GM12891 (cell line): ENCODE measurements at regions not wholly inside any gene's neighbourhood (a gene's known extent, or its start where the extent isn't known, plus 50 kb on each side); places are given as distances from the start of the nearest gene placed in this dataset.

Experiments
- PAX5 ChIP-seq: IDR thresholded peaks from 2 replicates; pipeline ENCODE4 v1.6.1; 2011; ENCODE audit warnings: low read length, moderate library complexity, mild to moderate bottlenecking; ENCODE audit not compliant: insufficient read depth, severe bottlenecking
- POLR2A ChIP-seq: IDR thresholded peaks from 2 replicates; pipeline ENCODE4 v1.6.1; 2011; ENCODE audit warnings: low read depth, low read length, control low read depth
- POLR2AphosphoS5 ChIP-seq: IDR thresholded peaks from 2 replicates; pipeline ENCODE4 v1.6.1; 2011; ENCODE audit warnings: low read depth, low read length, control low read depth
- SPI1 ChIP-seq: IDR thresholded peaks from 2 replicates; pipeline ENCODE4 v1.6.1; 2011; ENCODE audit warnings: low read depth, low read length, control low read depth
- TAF1 ChIP-seq: IDR thresholded peaks from 2 replicates; pipeline ENCODE4 v1.6.1; 2011; ENCODE audit warnings: low read depth, low read length, control low read depth

- TF ChIP-seq POLR2A = no peak
- TF ChIP-seq POLR2AphosphoS5 = no peak
- no peak for TF ChIP-seq PAX5
- no peak for TF ChIP-seq TAF1
- peak; percentile 44; the same call in 1 of the 2 replicates for TF ChIP-seq SPI1
These were observed 409.0 kb upstream of the SMIM21 start for GRCh38 chr18:75836516-75836915.
